ENCODE measurements at regions not wholly inside any gene's neighbourhood (a gene's known extent, or its start where the extent isn't known, plus 50 kb on each side); places are given as distances from the start of the nearest gene placed in this dataset.
A peak's percentile ranks its signal among the peaks of the same experiment; 100 is the strongest.

DNA sequence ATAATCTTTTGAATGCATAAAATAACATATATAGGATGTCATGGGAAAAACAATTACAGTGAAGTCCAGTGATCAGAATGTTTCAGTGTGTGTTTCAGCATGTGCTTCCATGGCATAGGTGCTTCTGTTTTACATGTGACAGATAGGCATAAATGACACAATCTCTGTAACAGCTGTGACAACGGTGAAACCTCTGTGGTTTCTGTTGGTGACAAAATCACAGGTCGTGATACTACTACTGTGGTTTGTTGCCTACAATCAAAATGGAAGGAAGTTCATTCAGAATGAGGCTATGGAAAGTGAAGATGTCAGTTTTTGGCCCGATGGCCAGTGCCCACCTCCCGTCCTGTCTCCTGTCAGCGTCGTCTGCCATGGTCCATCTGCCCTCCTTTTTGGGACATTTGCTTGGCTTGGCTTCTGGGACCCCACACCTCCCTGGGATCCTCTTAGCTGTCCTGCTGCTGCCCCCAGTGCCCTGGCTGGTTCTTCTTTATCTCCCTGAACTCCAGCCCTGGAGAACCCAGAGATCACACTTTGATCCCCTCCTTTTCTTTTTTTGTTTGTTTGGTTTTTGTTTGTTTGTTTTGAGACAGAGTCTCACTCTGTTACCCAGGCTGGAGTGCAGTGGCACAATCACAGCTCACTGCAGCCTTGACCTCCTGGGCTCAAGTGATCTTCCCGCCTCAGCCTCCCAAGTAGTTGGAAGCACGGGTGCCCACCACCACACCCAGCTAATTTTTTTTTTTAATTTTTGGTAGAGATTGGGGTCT lies 79.3 kb upstream of the NAA20 start:
- intact Hi-C loops (cut with micrococcal nuclease; ENCODE audit: unreplicated experiment) = no loop called here
- H3K4me1 ChIP-seq (ENCODE audit: insufficient read depth, low read length) = peaks cover 43% of the 10 kb centered on the region
- DNase-seq (ENCODE audit: low spot score) = no peak
- 65% methylated on average over 8 of the region's 8 CpGs for WGBS (ENCODE audit: low lambda C conversion rate)
- H3K79me2 ChIP-seq (ENCODE audit: insufficient read depth, low read length) = no peaks in the 10 kb centered on the region
- no peaks in the 10 kb centered on the region for H4K20me1 ChIP-seq (ENCODE audit: insufficient read depth, low read length)
- peak; percentile 18 for ATAC-seq
- no peak overlapping the region for H3K4me2 ChIP-seq (ENCODE audit: low read depth, low read length)
- CTCF ChIA-PET (ENCODE audit: low intra/inter-chr PET ratio, low total read pairs) = no interaction called here
- no peak overlapping the region for H3K9ac ChIP-seq (ENCODE audit: insufficient read depth, low read depth, low read length)
- no peak overlapping the region for H3K4me3 ChIP-seq (replicated peaks in 1 of 3; ENCODE audit: insufficient read depth in 1 of 3, low read depth in 2 of 3, low read length in 3 of 3)
- H3K27me3 ChIP-seq (ENCODE audit: control insufficient read depth in 1 of 2, insufficient read depth in 2 of 2, low read length in 2 of 2) = no peaks in the 10 kb centered on the region
- FAIRE-seq = no peak
- POLR2A ChIA-PET = interaction anchor here (1.1 kb wide), 1 partner anchor 26 kb away, joined by 3 read pairs; no protein-coding TSS in a partner anchor
- H3K36me3 ChIP-seq (replicated peaks in 1 of 2; ENCODE audit: control insufficient read depth in 1 of 2, insufficient read depth in 2 of 2, low read length in 2 of 2) = no peaks in the 10 kb centered on the region
- in situ Hi-C loops (cut with HindIII; ENCODE audit: extremely low pct_ligation_motif_present, low pct_unique_long_range_greater_than_20kb) = no loop called here
- no TSS peak for BruUV-seq (replicated peaks)
- H3K9me3 ChIP-seq (ENCODE audit: low read length) = no peaks in the 10 kb centered on the region
- H2AFZ ChIP-seq (ENCODE audit: low read length) = no peak overlapping the region
- H3K27ac ChIP-seq (ENCODE audit: extremely low read length, insufficient read depth, low read length) = no peak overlapping the region
- TF ChIP-seq MATR3 (CRISPR knock-in tag; IDR thresholded peaks at IDR 0.05) (no peak), ZMYM4 (CRISPR knock-in tag; IDR thresholded peaks at IDR 0.05) (no peak; the same call in 1 of the 2 replicates), ZNF501 (CRISPR knock-in tag; IDR thresholded peaks at IDR 0.05) (no peak), TBX2 (CRISPR knock-in tag; IDR thresholded peaks at IDR 0.05; ENCODE audit: borderline replicate concordance) (no peak), ADNP (CRISPR knock-in tag; IDR thresholded peaks at IDR 0.05) (no peak)
- TF ChIP-seq, protein P1, sequence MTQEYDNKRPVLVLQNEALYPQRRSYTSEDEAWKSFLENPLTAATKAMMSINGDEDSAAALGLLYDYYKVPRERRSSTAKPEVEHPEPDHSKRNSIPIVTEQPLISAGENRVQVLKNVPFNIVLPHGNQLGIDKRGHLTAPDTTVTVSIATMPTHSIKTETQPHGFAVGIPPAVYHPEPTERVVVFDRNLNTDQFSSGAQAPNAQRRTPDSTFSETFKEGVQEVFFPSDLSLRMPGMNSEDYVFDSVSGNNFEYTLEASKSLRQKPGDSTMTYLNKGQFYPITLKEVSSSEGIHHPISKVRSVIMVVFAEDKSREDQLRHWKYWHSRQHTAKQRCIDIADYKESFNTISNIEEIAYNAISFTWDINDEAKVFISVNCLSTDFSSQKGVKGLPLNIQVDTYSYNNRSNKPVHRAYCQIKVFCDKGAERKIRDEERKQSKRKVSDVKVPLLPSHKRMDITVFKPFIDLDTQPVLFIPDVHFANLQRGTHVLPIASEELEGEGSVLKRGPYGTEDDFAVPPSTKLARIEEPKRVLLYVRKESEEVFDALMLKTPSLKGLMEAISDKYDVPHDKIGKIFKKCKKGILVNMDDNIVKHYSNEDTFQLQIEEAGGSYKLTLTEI (CRISPR knock-in tag; conservative IDR thresholded peaks at IDR 0.05) = no peak
- TF ChIP-seq, protein P2, sequence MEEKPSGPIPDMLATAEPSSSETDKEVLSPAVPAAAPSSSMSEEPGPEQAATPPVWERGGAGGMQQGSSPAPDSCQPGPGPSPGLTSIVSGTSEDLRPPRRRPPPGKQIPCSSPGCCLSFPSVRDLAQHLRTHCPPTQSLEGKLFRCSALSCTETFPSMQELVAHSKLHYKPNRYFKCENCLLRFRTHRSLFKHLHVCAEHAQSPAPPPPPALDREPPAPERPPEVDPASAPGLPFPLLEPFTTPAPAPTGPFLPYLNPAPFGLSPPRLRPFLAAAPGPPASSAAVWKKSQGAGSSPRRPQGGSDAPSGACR (CRISPR knock-in tag; IDR thresholded peaks at IDR 0.05) = peak; percentile 33; the same call in 1 of the 2 replicates
- TF ChIP-seq, protein P3, sequence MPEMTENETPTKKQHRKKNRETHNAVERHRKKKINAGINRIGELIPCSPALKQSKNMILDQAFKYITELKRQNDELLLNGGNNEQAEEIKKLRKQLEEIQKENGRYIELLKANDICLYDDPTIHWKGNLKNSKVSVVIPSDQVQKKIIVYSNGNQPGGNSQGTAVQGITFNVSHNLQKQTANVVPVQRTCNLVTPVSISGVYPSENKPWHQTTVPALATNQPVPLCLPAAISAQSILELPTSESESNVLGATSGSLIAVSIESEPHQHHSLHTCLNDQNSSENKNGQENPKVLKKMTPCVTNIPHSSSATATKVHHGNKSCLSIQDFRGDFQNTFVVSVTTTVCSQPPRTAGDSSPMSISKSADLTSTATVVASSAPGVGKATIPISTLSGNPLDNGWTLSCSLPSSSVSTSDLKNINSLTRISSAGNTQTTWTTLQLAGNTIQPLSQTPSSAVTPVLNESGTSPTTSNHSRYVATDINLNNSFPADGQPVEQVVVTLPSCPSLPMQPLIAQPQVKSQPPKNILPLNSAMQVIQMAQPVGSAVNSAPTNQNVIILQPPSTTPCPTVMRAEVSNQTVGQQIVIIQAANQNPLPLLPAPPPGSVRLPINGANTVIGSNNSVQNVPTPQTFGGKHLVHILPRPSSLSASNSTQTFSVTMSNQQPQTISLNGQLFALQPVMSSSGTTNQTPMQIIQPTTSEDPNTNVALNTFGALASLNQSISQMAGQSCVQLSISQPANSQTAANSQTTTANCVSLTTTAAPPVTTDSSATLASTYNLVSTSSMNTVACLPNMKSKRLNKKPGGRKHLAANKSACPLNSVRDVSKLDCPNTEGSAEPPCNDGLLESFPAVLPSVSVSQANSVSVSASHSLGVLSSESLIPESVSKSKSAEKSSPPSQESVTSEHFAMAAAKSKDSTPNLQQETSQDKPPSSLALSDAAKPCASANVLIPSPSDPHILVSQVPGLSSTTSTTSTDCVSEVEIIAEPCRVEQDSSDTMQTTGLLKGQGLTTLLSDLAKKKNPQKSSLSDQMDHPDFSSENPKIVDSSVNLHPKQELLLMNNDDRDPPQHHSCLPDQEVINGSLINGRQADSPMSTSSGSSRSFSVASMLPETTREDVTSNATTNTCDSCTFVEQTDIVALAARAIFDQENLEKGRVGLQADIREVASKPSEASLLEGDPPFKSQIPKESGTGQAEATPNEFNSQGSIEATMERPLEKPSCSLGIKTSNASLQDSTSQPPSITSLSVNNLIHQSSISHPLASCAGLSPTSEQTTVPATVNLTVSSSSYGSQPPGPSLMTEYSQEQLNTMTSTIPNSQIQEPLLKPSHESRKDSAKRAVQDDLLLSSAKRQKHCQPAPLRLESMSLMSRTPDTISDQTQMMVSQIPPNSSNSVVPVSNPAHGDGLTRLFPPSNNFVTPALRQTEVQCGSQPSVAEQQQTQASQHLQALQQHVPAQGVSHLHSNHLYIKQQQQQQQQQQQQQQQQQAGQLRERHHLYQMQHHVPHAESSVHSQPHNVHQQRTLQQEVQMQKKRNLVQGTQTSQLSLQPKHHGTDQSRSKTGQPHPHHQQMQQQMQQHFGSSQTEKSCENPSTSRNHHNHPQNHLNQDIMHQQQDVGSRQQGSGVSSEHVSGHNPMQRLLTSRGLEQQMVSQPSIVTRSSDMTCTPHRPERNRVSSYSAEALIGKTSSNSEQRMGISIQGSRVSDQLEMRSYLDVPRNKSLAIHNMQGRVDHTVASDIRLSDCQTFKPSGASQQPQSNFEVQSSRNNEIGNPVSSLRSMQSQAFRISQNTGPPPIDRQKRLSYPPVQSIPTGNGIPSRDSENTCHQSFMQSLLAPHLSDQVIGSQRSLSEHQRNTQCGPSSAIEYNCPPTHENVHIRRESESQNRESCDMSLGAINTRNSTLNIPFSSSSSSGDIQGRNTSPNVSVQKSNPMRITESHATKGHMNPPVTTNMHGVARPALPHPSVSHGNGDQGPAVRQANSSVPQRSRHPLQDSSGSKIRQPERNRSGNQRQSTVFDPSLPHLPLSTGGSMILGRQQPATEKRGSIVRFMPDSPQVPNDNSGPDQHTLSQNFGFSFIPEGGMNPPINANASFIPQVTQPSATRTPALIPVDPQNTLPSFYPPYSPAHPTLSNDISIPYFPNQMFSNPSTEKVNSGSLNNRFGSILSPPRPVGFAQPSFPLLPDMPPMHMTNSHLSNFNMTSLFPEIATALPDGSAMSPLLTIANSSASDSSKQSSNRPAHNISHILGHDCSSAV (CRISPR knock-in tag; IDR thresholded peaks at IDR 0.05; ENCODE audit: borderline replicate concordance) = no peak

Data from HepG2 (cell line).